Neural cell (in vitro differentiated cells): ENCODE measurements at regions not wholly inside any gene's neighbourhood (a gene's known extent, or its start where the extent isn't known, plus 50 kb on each side); places are given as distances from the start of the nearest gene placed in this dataset.

Experiments used
- H2AFZ ChIP-seq: fragments of 200-600, 300-800 bp; sonication (generic), shearing (Covaris generic); 2 replicates; pipeline ENCODE4 v1.6.0; 2014; ENCODE audit warnings: low read depth, mild to moderate bottlenecking, antibody characterized with exemption, low read length, moderate library complexity
- H3F3A ChIP-seq: fragments of 200-600 bp; shearing (Covaris generic); 2 replicates; pipeline ENCODE4 v1.6.1; 2016; ENCODE audit warnings: mild to moderate bottlenecking, moderate library complexity, mixed read lengths, antibody characterized with exemption, low read length; ENCODE audit not compliant: insufficient read depth, poor library complexity, severe bottlenecking
- H3K27ac ChIP-seq: fragments of 200-600, 300-800 bp; sonication (generic), shearing (Covaris generic); 2 replicates; pipeline ENCODE4 v1.5.1; 2014; ENCODE audit warnings: mild to moderate bottlenecking, low read length, moderate library complexity
- H3K27me3 ChIP-seq: fragments of 300-800, 200-600 bp; sonication (generic), shearing (Covaris generic); 2 replicates; pipeline ENCODE4 v1.6.0; 2014; ENCODE audit warnings: mild to moderate bottlenecking, low read depth, low read length, moderate library complexity; ENCODE audit not compliant: insufficient read depth
- H3K36me3 ChIP-seq: fragments of 300-800, 200-600 bp; sonication (generic), shearing (Covaris generic); 2 replicates; pipeline ENCODE4 v1.5.1; 2014; ENCODE audit warnings: mild to moderate bottlenecking, antibody characterized with exemption, low read length, moderate library complexity; ENCODE audit not compliant: insufficient read depth
- H3K4me2 ChIP-seq: fragments of 300-800, 200-600 bp; sonication (generic), shearing (Covaris generic); 2 replicates; pipeline ENCODE4 v1.6.0; 2014; ENCODE audit warnings: mild to moderate bottlenecking, low read length
- H3K4me3 ChIP-seq: fragments of 300-800, 200-600 bp; sonication (generic), shearing (Covaris generic); 2 replicates; pipeline ENCODE4 v1.5.1; 2014; ENCODE audit warnings: mild to moderate bottlenecking, low read length, moderate library complexity
- H3K79me2 ChIP-seq: fragments of 200-600 bp; shearing (Covaris generic); replicated peaks from 2 replicates; pipeline ENCODE4 v1.6.0; 2014; ENCODE audit warnings: mild to moderate bottlenecking, low read length, moderate library complexity; ENCODE audit not compliant: insufficient read depth
- H3K9ac ChIP-seq: fragments of 300-800, 200-600 bp; sonication (generic), shearing (Covaris generic); 2 replicates; pipeline ENCODE4 v1.6.1; 2016; ENCODE audit warnings: mild to moderate bottlenecking, low read length, mixed read lengths
- H3K9me2 ChIP-seq: fragments of 200-600 bp; shearing (Covaris generic); 2 replicates; pipeline ENCODE4 v1.6.1; 2016; ENCODE audit warnings: mild to moderate bottlenecking, low read length, mixed read lengths; ENCODE audit not compliant: insufficient read depth
- H3K9me3 ChIP-seq: fragments of 200-600, 300-800 bp; sonication (generic), shearing (Covaris generic); 2 replicates; pipeline ENCODE4 v1.6.1; 2016; ENCODE audit warnings: mild to moderate bottlenecking, mixed run types, low read length, moderate library complexity, mixed read lengths
- H4K20me1 ChIP-seq: fragments of 200-600 bp; shearing (Covaris generic); 2 replicates; pipeline ENCODE4 v1.6.1; 2016; ENCODE audit warnings: mild to moderate bottlenecking, mixed run types; ENCODE audit not compliant: insufficient read depth
- EZH2 ChIP-seq: fragments of 200-600, 300-800 bp; shearing (Covaris generic), sonication (generic); IDR thresholded peaks from 2 replicates; pipeline ENCODE4 v1.6.1; 2014; ENCODE audit warnings: antibody characterized with exemption, low read length, borderline replicate concordance, mild to moderate bottlenecking; ENCODE audit not compliant: insufficient read depth, poor library complexity, severe bottlenecking
- MXI1 ChIP-seq: fragments of 450-650 bp; conservative IDR thresholded peaks from 2 replicates; pipeline ENCODE4 v1.6.1; 2014; ENCODE audit warnings: antibody characterized with exemption, mild to moderate bottlenecking; ENCODE audit not compliant: poor library complexity, severe bottlenecking
- RAD21 ChIP-seq: fragments of 450-650 bp; conservative IDR thresholded peaks from 2 replicates; pipeline ENCODE4 v1.6.1; 2014; ENCODE audit warnings: antibody characterized with exemption, mild to moderate bottlenecking, moderate library complexity
- TF ChIP-seq, protein P1 (sequence below): IDR thresholded peaks from 2 replicates; pipeline ENCODE4 v1.6.1; 2012; ENCODE audit warnings: borderline replicate concordance
- TF ChIP-seq, protein P2 (sequence below): fragments of 450-650 bp; IDR thresholded peaks from 2 replicates; pipeline ENCODE4 v1.5.1; 2014; ENCODE audit warnings: antibody characterized with exemption, mild to moderate bottlenecking, moderate library complexity; ENCODE audit not compliant: poor library complexity, severe bottlenecking

DNA sequence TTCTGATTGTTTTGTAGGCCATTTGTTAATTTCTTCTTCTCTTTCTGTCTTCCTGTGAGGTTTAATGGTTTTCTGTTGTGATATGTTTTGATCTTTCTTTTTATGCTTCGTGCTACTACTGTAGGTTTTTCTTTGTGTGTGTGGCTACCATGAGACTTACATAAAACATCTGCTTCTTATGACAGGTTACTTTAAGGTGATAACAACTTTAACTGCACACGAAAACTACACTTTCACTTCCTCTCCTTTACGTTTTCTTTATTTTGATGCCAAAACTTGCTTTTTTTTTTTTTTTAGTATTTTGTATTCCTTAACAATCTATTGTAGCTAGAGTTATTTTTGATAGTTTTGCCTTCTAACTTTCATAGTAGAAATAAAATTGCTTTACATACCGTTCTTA lies 691.3 kb downstream of the TSN start:
- Histone ChIP-seq H3K27ac (no peak overlapping the region), H3K4me2 (no peak overlapping the region), H3F3A (no peaks in the 10 kb centered on the region), H3K9ac (no peak overlapping the region), H3K9me2 (no peaks in the 10 kb centered on the region), H3K9me3 (no peaks in the 10 kb centered on the region), H4K20me1 (no peaks in the 10 kb centered on the region), H3K27me3 (no peaks in the 10 kb centered on the region), H3K4me3 (no peak overlapping the region), H3K79me2 (no peaks in the 10 kb centered on the region), H2AFZ (no peak overlapping the region), H3K36me3 (no peaks in the 10 kb centered on the region)
- TF ChIP-seq RAD21 = no peak

DNA sequence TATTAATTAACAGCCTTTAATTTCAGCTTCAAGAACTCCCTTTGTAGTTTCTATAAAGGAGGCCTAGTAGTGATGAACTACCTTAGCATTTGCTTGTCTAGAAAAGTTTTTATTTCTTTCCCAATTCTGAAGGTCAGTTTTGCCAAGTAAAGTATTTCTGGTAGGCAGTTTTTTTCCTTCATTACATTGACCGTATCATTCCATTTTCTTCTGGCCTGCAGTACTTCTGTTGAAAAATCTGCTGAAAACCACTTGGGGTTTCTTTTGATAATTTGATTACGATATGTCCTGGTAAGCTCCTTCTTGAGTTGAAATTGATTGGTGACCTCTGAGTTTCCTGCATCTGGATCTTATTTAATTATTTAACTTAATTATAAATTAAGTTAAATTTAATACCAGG lies 691.8 kb downstream of the TSN start:
- no peak overlapping the region for H3K4me3 ChIP-seq
- H4K20me1 ChIP-seq = no peaks in the 10 kb centered on the region
- no peaks in the 10 kb centered on the region for H3K9me2 ChIP-seq
- H3K27me3 ChIP-seq = no peaks in the 10 kb centered on the region
- no peak overlapping the region for H2AFZ ChIP-seq
- no peak overlapping the region for H3K27ac ChIP-seq
- H3K9me3 ChIP-seq = no peaks in the 10 kb centered on the region
- TF ChIP-seq EZH2 = no peak
- no peak for TF ChIP-seq MXI1
- H3K4me2 ChIP-seq = no peak overlapping the region
- no peaks in the 10 kb centered on the region for H3K36me3 ChIP-seq
- no peaks in the 10 kb centered on the region for H3K79me2 ChIP-seq
- H3F3A ChIP-seq = no peaks in the 10 kb centered on the region
- H3K9ac ChIP-seq = no peak overlapping the region

DNA sequence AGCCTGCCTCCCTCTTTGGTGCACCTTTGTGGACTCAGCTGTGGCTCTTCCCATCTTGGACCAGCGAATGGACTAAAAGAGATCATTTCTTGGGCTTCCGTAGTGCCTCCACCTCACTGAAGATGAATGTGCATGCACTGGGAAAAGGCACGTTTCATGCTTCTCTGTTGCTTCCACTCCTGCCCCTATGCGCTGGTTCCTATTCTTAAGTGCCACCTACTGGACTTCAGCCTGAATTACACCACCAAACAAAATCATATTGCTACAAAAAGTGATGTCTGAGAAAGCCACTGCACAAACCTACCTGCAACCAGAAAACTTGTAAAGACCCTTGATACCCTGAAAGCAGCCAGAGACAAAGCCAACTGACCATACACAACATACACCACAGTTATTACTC lies 695.6 kb downstream of the TSN start:
- Histone ChIP-seq H3K9ac (no peak overlapping the region), H3K9me2 (no peaks in the 10 kb centered on the region), H3K4me3 (no peak overlapping the region), H3K9me3 (peaks cover 6% of the 10 kb centered on the region), H3K79me2 (no peaks in the 10 kb centered on the region), H3K36me3 (no peaks in the 10 kb centered on the region), H3K4me2 (no peak overlapping the region), H2AFZ (no peak overlapping the region), H3K27ac (no peak overlapping the region), H4K20me1 (no peaks in the 10 kb centered on the region), H3K27me3 (no peaks in the 10 kb centered on the region), H3F3A (no peaks in the 10 kb centered on the region)
- TF ChIP-seq, protein P1, sequence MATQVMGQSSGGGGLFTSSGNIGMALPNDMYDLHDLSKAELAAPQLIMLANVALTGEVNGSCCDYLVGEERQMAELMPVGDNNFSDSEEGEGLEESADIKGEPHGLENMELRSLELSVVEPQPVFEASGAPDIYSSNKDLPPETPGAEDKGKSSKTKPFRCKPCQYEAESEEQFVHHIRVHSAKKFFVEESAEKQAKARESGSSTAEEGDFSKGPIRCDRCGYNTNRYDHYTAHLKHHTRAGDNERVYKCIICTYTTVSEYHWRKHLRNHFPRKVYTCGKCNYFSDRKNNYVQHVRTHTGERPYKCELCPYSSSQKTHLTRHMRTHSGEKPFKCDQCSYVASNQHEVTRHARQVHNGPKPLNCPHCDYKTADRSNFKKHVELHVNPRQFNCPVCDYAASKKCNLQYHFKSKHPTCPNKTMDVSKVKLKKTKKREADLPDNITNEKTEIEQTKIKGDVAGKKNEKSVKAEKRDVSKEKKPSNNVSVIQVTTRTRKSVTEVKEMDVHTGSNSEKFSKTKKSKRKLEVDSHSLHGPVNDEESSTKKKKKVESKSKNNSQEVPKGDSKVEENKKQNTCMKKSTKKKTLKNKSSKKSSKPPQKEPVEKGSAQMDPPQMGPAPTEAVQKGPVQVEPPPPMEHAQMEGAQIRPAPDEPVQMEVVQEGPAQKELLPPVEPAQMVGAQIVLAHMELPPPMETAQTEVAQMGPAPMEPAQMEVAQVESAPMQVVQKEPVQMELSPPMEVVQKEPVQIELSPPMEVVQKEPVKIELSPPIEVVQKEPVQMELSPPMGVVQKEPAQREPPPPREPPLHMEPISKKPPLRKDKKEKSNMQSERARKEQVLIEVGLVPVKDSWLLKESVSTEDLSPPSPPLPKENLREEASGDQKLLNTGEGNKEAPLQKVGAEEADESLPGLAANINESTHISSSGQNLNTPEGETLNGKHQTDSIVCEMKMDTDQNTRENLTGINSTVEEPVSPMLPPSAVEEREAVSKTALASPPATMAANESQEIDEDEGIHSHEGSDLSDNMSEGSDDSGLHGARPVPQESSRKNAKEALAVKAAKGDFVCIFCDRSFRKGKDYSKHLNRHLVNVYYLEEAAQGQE = no peak
- TF ChIP-seq, protein P2, sequence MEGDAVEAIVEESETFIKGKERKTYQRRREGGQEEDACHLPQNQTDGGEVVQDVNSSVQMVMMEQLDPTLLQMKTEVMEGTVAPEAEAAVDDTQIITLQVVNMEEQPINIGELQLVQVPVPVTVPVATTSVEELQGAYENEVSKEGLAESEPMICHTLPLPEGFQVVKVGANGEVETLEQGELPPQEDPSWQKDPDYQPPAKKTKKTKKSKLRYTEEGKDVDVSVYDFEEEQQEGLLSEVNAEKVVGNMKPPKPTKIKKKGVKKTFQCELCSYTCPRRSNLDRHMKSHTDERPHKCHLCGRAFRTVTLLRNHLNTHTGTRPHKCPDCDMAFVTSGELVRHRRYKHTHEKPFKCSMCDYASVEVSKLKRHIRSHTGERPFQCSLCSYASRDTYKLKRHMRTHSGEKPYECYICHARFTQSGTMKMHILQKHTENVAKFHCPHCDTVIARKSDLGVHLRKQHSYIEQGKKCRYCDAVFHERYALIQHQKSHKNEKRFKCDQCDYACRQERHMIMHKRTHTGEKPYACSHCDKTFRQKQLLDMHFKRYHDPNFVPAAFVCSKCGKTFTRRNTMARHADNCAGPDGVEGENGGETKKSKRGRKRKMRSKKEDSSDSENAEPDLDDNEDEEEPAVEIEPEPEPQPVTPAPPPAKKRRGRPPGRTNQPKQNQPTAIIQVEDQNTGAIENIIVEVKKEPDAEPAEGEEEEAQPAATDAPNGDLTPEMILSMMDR = peak; percentile 23
- TF ChIP-seq RAD21 = peak; percentile 24
